Upper lobe of right lung (tissue), 1 donor: ENCODE measurements at regions not wholly inside any gene's neighbourhood (a gene's known extent, or its start where the extent isn't known, plus 50 kb on each side); places are given as distances from the start of the nearest gene placed in this dataset.

Experiments used
- ATAC-seq: fragments of 200-7000 bp; cut with Tn5 transposase; one replicate; pipeline ENCODE4 v1.9.1; 2020; ENCODE audit warnings: mild to moderate bottlenecking, moderate library complexity
- DNase-seq: peaks from one replicate; pipeline ENCODE4 v3.0.0-alpha.2; 2020
- H3K27ac ChIP-seq: fragments of 200-600 bp; one replicate; pipeline ENCODE4 v1.8.0; 2022
- H3K27me3 ChIP-seq: fragments of 200-600 bp; one replicate; pipeline ENCODE4 v1.8.0; 2022; ENCODE audit warnings: mild to moderate bottlenecking
- H3K36me3 ChIP-seq: fragments of 200-600 bp; one replicate; pipeline ENCODE4 v1.8.0; 2022
- H3K4me1 ChIP-seq: fragments of 200-600 bp; one replicate; pipeline ENCODE4 v1.8.0; 2022
- H3K4me3 ChIP-seq: fragments of 200-600 bp; one replicate; pipeline ENCODE4 v1.8.0; 2022; ENCODE audit warnings: mild to moderate bottlenecking
- H3K9me3 ChIP-seq: fragments of 200-600 bp; one replicate; pipeline ENCODE4 v1.8.0; 2022
- CTCF ChIP-seq: fragments of 200-600 bp; IDR thresholded peaks from one replicate; pipeline ENCODE4 v1.8.0; 2022; ENCODE audit warnings: antibody characterized with exemption
- intact Hi-C: fragments of 100-400 bp; cut with DNase I; formaldehyde crosslinking; loops from one replicate; pipeline ENCODE4 v1.11.0; 2022
- donor health status: DM: no; HTN: yes; CAD: no; lungs with severe emphysema.

- Histone ChIP-seq H3K36me3 (no peaks in the 10 kb centered on the region), H3K4me3 (no peak overlapping the region), H3K27me3 (no peaks in the 10 kb centered on the region), H3K4me1 (no peaks in the 10 kb centered on the region), H3K27ac (no peak overlapping the region), H3K9me3 (peaks cover 6% of the 10 kb centered on the region)
- DNase-seq (no peak), ATAC-seq (no peak)
- intact Hi-C loops, result no loop called here
- TF ChIP-seq CTCF, result no peak
Measured at GRCh38 chr11:28525636-28526405, 417.6 kb downstream of the METTL15 start.

- peaks cover 6% of the 10 kb centered on the region for H3K9me3 ChIP-seq
- no peak overlapping the region for H3K4me3 ChIP-seq
- ATAC-seq (no peak), DNase-seq (no peak)
- no peaks in the 10 kb centered on the region for H3K27me3 ChIP-seq
- H3K4me1 ChIP-seq, result no peaks in the 10 kb centered on the region
- H3K27ac ChIP-seq, result no peak overlapping the region
- intact Hi-C loops, result no loop called here
- no peak for TF ChIP-seq CTCF
- H3K36me3 ChIP-seq, result no peaks in the 10 kb centered on the region
Measured at GRCh38 chr11:28524098-28524497, 415.9 kb downstream of the METTL15 start.

GRCh38 chr11:28521075-28521474, 412.9 kb downstream of the METTL15 start:
- TF ChIP-seq CTCF, result no peak
- intact Hi-C loops, result no loop called here
- no peak for ATAC-seq

GRCh38 chr11:28520291-28520690, 412.1 kb downstream of the METTL15 start:
- Histone ChIP-seq H3K9me3 (no peaks in the 10 kb centered on the region), H3K36me3 (no peaks in the 10 kb centered on the region), H3K4me3 (no peak overlapping the region), H3K27ac (no peak overlapping the region), H3K27me3 (no peaks in the 10 kb centered on the region), H3K4me1 (no peaks in the 10 kb centered on the region)
- no peak for TF ChIP-seq CTCF
- intact Hi-C loops, result no loop called here
- no peak for DNase-seq
- ATAC-seq, result no peak

More at GRCh38 chr11:28521075-28521474, 412.9 kb downstream of the METTL15 start:
- no peaks in the 10 kb centered on the region for H3K4me1 ChIP-seq
- H3K9me3 ChIP-seq, result peaks cover under 1% of the 10 kb centered on the region
- H3K27ac ChIP-seq, result no peak overlapping the region
- H3K27me3 ChIP-seq, result no peaks in the 10 kb centered on the region
- DNase-seq, result no peak
- H3K4me3 ChIP-seq, result no peak overlapping the region
- H3K36me3 ChIP-seq, result no peaks in the 10 kb centered on the region

GRCh38 chr11:28518825-28519224, 410.6 kb downstream of the METTL15 start:
- DNase-seq (no peak), ATAC-seq (no peak)
- H3K27me3 ChIP-seq, result no peaks in the 10 kb centered on the region
- intact Hi-C loops, result no loop called here
- no peak for TF ChIP-seq CTCF
- no peaks in the 10 kb centered on the region for H3K9me3 ChIP-seq
- no peak overlapping the region for H3K27ac ChIP-seq
- no peaks in the 10 kb centered on the region for H3K4me1 ChIP-seq
- no peak overlapping the region for H3K4me3 ChIP-seq
- H3K36me3 ChIP-seq, result no peaks in the 10 kb centered on the region
